DOHH2 (cell line): ENCODE measurements at regions not wholly inside any gene's neighbourhood (a gene's known extent, or its start where the extent isn't known, plus 50 kb on each side); places are given as distances from the start of the nearest gene placed in this dataset.

Source experiments
- H3F3A ChIP-seq: fragments of 200-600 bp; sonication (generic), shearing (Covaris generic); 2 replicates; pipeline ENCODE4 v1.6.0; 2016; ENCODE audit warnings: antibody characterized with exemption, mild to moderate bottlenecking; ENCODE audit not compliant: control insufficient read depth, insufficient read depth
- H3K27ac ChIP-seq: fragments of 200-600 bp; sonication (generic); 2 replicates; pipeline ENCODE4 v1.5.1; 2014; ENCODE audit warnings: low read depth, mild to moderate bottlenecking, low read length, moderate library complexity
- H3K27me3 ChIP-seq: fragments of 200-600 bp; sonication (generic); 2 replicates; pipeline ENCODE4 v1.6.1; 2014; ENCODE audit warnings: mild to moderate bottlenecking, low read length, mixed read lengths; ENCODE audit not compliant: control insufficient read depth
- H3K36me3 ChIP-seq: fragments of 200-600 bp; sonication (generic); 2 replicates; pipeline ENCODE4 v1.6.1; 2014; ENCODE audit warnings: mild to moderate bottlenecking, low read length, moderate library complexity, mixed read lengths; ENCODE audit not compliant: control insufficient read depth
- H3K4me1 ChIP-seq: fragments of 200-600 bp; sonication (generic); 2 replicates; pipeline ENCODE4 v1.6.1; 2014; ENCODE audit warnings: mild to moderate bottlenecking, low read length, mixed read lengths; ENCODE audit not compliant: control insufficient read depth
- H3K4me2 ChIP-seq: fragments of 200-600 bp; sonication (generic); 2 replicates; pipeline ENCODE4 v1.6.0; 2014; ENCODE audit warnings: mild to moderate bottlenecking, low read length, moderate library complexity
- H3K4me3 ChIP-seq: fragments of 200-600 bp; sonication (generic); 2 replicates; pipeline ENCODE4 v1.5.1; 2014; ENCODE audit warnings: mild to moderate bottlenecking, low read length, mixed read lengths
- H3K79me2 ChIP-seq: fragments of 200-600 bp; sonication (generic); 2 replicates; pipeline ENCODE4 v1.6.1; 2014; ENCODE audit warnings: mild to moderate bottlenecking, low read length, mixed read lengths; ENCODE audit not compliant: control insufficient read depth
- H3K9me2 ChIP-seq: fragments of 200-600 bp; sonication (generic); replicated peaks from 2 replicates; pipeline ENCODE4 v1.6.1; 2014; ENCODE audit warnings: mild to moderate bottlenecking, low read length, mixed read lengths; ENCODE audit not compliant: control insufficient read depth
- H3K9me3 ChIP-seq: fragments of 200-600 bp; sonication (generic); 2 replicates; pipeline ENCODE4 v1.6.1; 2014; ENCODE audit warnings: antibody characterized with exemption, low read length, mixed read lengths; ENCODE audit not compliant: control insufficient read depth, insufficient read depth
- H4K20me1 ChIP-seq: fragments of 200-600 bp; sonication (generic); 2 replicates; pipeline ENCODE4 v1.6.0; 2014; ENCODE audit warnings: low read depth, mild to moderate bottlenecking, antibody characterized with exemption, low read length, moderate library complexity; ENCODE audit not compliant: control insufficient read depth, insufficient read depth
- CTCF ChIP-seq: fragments of 200-600 bp; sonication (generic); IDR thresholded peaks from one replicate; pipeline ENCODE4 v1.5.1; 2014; ENCODE audit warnings: antibody characterized with exemption, mild to moderate bottlenecking, low read depth, low read length; ENCODE audit not compliant: poor library complexity, severe bottlenecking
- EZH2phosphoT487 ChIP-seq: fragments of 200-600 bp; sonication (generic); IDR thresholded peaks from 2 replicates; pipeline ENCODE4 v1.6.1; 2017; ENCODE audit warnings: borderline replicate concordance, mild to moderate bottlenecking, antibody characterized with exemption, low read length, moderate library complexity, mixed read lengths

- H4K20me1 ChIP-seq, result no peaks in the 10 kb centered on the region
- no peak overlapping the region for H3K27ac ChIP-seq
- H3K4me2 ChIP-seq, result no peak overlapping the region
- TF ChIP-seq EZH2phosphoT487 (no peak), CTCF (no peak)
- no peaks in the 10 kb centered on the region for H3K9me2 ChIP-seq
- H3K4me1 ChIP-seq, result peaks cover 7% of the 10 kb centered on the region; the same call in 1 of the 2 replicates
- H3F3A ChIP-seq, result no peaks in the 10 kb centered on the region
- no peaks in the 10 kb centered on the region for H3K27me3 ChIP-seq
- H3K36me3 ChIP-seq, result no peaks in the 10 kb centered on the region
- H3K4me3 ChIP-seq, result no peak overlapping the region
- H3K9me3 ChIP-seq, result no peaks in the 10 kb centered on the region
- H3K79me2 ChIP-seq, result no peaks in the 10 kb centered on the region
These were observed 373.2 kb downstream of the KCNRG start for GRCh38 chr13:50388481-50388880.

DNA sequence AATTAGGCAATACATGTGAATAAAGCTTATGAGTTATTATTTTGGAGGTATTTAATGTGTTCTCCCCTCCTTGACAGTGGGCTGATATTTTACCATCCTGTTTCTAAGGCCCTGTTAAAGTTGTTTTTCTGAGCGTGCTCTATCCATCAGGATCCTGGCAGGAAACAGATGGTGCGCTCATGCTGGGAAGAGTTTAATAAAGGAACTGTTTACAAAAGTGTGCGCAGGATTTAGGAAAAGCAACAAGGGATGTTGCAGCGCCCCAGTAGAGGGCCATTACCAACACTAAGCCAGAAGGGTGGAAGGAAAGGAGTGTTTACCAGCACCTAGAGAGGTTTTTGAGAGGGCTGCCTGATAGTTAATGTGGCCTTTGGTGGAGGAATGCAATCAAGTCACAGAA lies 374.5 kb downstream of the KCNRG start:
- H3K27ac ChIP-seq, result no peak overlapping the region
- no peaks in the 10 kb centered on the region for H3K79me2 ChIP-seq
- no peaks in the 10 kb centered on the region for H3K9me3 ChIP-seq
- H3K9me2 ChIP-seq, result no peaks in the 10 kb centered on the region
- no peak overlapping the region for H3K4me2 ChIP-seq
- H3K4me1 ChIP-seq, result peaks cover 7% of the 10 kb centered on the region; the same call in 1 of the 2 replicates
- no peaks in the 10 kb centered on the region for H3F3A ChIP-seq
- no peaks in the 10 kb centered on the region for H3K36me3 ChIP-seq
- no peak overlapping the region for H3K4me3 ChIP-seq
- no peaks in the 10 kb centered on the region for H3K27me3 ChIP-seq
- TF ChIP-seq EZH2phosphoT487, result no peak
- no peak for TF ChIP-seq CTCF
- no peaks in the 10 kb centered on the region for H4K20me1 ChIP-seq

DNA sequence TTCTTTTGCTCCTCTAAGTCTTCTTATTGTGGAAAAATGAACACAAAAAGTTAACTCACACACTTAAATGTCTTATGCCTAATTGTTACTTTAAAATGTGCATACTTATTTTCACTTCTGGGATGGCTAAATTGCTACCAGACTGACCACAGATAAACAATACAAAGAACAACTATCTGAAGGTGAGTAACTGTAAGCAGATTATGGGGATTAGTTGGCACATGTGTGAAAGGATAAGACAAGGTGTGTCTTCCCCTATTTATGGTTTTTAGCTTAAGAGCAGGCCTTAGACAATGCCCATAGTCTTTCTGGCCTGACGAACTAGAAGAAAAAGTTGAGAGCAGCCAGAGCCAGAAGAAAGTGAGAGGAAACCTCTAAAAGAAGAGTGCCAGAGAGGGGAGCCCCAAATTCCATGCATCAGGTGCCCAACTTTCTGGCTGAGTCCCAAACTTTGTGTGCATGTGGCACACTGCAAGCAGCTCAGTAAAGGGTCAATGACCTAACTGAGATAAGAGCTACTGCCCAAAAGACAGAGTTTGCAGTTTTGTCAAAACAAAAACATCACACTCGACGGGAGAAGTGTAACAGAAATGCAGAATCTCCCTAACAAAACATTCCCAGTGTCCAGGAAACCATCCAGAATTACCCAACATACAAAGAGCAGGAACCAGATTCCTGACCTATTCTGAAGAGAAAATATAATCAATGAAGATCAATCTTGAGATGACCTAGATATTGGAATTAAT lies 375.4 kb downstream of the KCNRG start:
- no peaks in the 10 kb centered on the region for H3K9me3 ChIP-seq
- H3F3A ChIP-seq, result no peaks in the 10 kb centered on the region
- no peak for TF ChIP-seq CTCF
- TF ChIP-seq EZH2phosphoT487, result no peak
- no peaks in the 10 kb centered on the region for H3K79me2 ChIP-seq
- H3K9me2 ChIP-seq, result no peaks in the 10 kb centered on the region
- H3K27me3 ChIP-seq, result no peaks in the 10 kb centered on the region
- no peak overlapping the region for H3K27ac ChIP-seq
- H4K20me1 ChIP-seq, result no peaks in the 10 kb centered on the region
- H3K4me2 ChIP-seq, result no peak overlapping the region
- H3K4me3 ChIP-seq, result no peak overlapping the region
- H3K36me3 ChIP-seq, result no peaks in the 10 kb centered on the region
- peaks cover 7% of the 10 kb centered on the region; the same call in 1 of the 2 replicates for H3K4me1 ChIP-seq
